HG02610 (cell line): ENCODE measurements at regions not wholly inside any gene's neighbourhood (a gene's known extent, or its start where the extent isn't known, plus 50 kb on each side); places are given as distances from the start of the nearest gene placed in this dataset.
"Not testable (repeated sequence)": the region's sequence is repeated elsewhere in the genome, so short reads cannot be mapped to it uniquely, and the experiment has no call there.

Experiments used
- ATAC-seq: cut with Tn5 transposase; IDR thresholded peaks from one replicate; pipeline ENCODE4 v1.9.1; 2021; ENCODE audit warnings: mild to moderate bottlenecking, moderate library complexity; ENCODE audit not compliant: unreplicated experiment

DNA sequence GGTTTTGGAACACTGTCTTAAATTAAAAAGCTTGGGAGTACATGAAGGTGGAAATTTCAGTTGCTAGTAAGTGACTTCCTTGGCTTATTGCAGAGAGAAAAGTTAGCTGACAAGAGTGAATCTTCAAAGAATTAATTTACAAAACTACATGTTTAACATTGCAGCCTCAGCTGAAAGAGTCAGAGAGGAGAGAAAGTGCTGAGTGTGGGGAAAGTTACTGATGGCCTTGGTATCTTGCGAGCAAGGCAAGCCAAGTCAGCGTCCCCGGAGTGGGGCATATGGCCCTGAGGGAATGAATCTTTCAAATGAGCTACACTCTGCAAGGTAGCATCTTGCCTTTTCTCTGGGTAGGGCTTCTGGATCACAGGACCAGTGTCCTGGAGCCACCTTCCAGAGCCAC is 131.3 kb downstream of the LPIN1 start:
- ATAC-seq = no peak

DNA sequence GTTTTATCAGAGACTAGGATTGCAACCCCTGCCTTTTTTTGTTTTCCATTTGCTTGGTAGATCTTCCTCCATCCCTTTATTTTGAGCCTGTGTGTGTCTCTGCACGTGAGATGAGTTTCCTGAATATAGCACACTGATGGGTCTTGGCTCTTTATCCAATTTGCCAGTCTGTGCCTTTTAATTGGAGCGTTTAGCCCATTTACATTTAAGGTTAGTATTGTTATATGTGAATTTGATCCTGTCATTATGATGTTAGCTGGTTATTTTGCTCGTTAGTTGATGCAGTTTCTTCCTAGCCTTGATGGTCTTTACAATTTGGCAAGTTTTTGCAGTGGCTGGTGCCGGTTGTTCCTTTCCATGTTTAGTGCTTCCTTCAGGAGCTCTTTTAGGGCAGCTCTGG is 138.8 kb downstream of the LPIN1 start:
- ATAC-seq = not testable (repeated sequence)

- not testable (repeated sequence) for ATAC-seq
These were observed 140.5 kb downstream of the LPIN1 start for GRCh38 chr2:11886899-11887298.

DNA sequence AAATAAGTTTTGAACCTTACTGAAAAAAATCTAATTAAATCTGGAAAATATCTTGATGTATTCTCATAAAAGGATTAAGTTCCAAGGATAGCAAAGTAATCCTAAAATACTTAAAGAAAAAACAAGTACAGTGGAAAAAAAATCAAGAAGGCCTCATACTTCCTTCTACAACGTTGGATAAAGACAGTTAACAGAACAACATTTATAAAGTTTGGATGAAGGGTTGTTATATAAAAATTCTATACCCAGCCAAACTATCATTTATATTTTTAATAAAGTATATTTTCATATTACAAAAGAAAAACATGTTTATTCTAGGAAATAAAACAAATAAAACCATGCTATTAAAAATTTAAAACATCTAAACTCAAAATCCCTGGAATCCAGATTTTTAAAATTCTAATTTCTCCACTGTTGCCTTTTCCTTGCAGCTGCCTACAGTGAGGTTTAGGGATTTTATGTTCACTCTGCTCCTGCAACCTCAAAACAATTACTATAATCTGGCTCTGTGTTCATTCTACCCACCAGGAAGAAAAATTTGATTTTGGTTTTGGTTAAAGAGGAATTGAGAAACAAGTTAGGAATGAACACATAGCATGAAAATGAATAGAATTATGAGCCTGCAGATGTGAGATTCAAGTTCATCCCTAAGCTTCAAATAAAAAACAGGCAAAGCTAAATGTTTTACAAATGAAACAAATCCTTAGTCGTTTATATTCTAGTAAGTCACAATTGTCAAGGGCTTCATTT is 142.8 kb downstream of the LPIN1 start:
- ATAC-seq = no peak

- no peak for ATAC-seq
These were observed 143.4 kb downstream of the LPIN1 start for GRCh38 chr2:11889854-11890253.

- no peak for ATAC-seq
These were observed 144.6 kb downstream of the LPIN1 start for GRCh38 chr2:11891028-11891427.

GRCh38 chr2:11891671-11892440 is 145.4 kb downstream of the LPIN1 start:
- no peak for ATAC-seq

DNA sequence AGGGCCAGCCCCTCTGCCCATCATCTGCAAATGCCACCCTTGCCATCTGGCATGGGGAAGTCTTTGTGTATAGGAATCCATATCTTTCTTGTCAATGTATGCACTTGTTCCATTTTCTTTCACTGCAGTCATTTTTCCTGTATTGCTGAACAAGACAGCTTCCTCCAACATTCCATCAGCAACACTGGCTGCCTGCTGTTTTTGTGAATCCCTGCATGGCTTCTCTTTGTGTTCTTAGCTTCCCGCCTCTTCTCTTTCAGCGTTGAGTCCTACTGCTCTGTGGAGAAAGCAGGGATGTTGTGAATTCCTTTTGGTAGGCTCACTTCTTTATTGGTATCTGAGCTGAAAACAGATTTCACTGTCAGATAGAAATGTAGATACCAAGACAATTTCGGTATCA is 150.0 kb downstream of the LPIN1 start:
- ATAC-seq = no peak

GRCh38 chr2:11898576-11898975 is 152.1 kb downstream of the LPIN1 start:
- ATAC-seq = no peak

DNA sequence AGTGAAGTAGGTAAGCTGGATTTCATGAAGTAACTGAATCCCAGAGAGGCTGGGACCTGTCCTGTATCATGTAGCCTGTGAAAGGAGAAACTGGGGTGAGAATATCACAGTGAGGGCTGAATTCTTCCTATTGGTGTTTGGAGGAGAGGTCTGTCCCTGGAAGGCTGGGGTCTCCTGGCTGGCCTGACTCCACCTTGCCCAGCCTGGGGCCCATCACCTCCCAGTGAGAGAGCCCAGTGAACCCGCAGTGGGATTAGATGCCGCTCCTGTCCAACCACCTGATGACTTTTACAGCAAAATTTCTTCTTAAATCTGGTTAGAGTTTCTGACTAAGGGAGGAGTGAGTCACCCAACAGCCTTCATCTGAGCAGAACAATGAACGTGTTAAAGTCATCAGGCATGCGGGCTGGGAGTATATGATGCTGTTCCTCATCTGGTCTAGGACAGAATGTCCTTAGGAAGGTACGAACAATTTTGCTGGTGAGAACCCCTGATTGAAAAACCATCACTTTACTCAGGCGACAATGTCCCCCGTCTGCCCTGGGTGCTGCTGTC is 152.9 kb downstream of the LPIN1 start:
- no peak for ATAC-seq

GRCh38 chr2:11900891-11901290 is 154.5 kb downstream of the LPIN1 start:
- not testable (repeated sequence) for ATAC-seq

DNA sequence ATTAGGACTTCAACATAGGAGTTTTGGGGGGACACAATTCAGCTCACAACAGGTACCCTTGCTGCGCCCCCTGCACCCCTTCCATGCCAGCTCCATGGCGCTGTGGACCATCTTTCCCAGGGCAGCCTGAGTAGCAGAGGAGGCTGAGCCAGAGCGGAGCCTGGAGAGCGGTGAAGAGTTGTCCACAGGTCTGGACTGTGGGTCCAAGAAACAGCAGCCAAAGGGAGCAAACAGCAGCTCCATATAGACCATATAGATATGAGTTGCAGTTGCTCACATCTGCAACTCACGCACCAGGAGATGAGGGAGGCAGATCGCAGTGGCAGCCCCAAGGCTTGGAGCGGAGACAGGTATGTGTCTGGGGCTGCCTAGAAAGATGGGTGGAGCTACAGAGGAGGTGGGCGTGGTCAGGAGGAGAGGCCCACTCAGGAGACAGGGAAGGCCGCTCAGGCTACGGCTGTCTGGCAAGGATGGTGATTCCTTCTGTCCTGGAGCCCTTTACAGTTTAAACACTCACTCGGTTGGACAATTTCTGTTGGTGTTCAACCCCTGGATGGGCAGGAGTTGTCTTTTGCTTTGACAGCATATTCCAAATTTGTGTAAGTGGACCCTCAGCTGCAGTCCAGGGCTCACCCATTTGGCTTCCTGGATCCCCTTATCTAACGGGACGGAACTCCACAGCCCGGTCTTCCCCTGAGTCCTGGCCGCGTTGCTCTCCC is 155.1 kb downstream of the LPIN1 start:
- no peak for ATAC-seq

GRCh38 chr2:11903085-11903606 is 156.7 kb downstream of the LPIN1 start:
- no peak for ATAC-seq

DNA sequence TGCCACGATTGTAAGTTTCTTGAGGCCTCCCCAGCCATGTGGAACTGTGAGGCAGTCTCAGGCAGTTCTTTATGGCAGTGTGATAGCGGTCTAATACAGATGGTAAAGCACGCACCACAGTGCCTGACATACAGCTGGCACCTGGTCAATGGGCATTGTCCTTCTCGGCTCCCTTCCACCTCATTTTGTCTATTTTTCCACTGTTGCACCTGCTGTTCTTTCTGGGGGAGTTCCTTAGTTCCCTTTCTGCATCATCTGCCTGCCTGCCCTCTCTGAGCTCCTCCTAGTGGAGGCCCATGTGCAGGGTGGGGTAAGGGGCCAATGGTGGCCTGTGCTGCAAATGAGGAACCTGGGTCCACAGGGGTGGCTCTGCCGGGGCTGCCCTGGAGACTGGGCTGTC is 157.6 kb downstream of the LPIN1 start:
- ATAC-seq = peak; percentile 83

GRCh38 chr2:11904941-11905340 is 158.5 kb downstream of the LPIN1 start:
- no peak for ATAC-seq

GRCh38 chr2:11907190-11907589 is 160.8 kb downstream of the LPIN1 start:
- no peak for ATAC-seq

DNA sequence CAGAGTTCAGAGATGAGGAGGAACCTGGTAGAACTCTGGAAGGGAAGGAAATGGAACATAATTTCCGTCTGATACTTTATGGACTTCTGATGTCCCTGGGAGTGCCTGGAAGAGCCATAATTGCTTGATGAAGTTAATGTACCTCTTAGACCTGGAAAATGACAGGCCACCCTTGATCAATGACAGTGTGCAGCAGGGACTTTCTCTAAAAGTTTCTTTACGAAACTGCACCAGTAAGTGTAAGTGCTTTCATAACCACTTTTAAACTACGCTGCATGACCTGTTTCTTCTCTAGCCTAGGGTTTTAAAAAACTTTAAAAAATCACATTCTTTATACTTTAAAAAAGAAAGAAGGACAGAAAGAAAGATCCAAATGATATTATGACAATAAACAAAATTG is 164.5 kb downstream of the LPIN1 start:
- ATAC-seq = peak; percentile 59

DNA sequence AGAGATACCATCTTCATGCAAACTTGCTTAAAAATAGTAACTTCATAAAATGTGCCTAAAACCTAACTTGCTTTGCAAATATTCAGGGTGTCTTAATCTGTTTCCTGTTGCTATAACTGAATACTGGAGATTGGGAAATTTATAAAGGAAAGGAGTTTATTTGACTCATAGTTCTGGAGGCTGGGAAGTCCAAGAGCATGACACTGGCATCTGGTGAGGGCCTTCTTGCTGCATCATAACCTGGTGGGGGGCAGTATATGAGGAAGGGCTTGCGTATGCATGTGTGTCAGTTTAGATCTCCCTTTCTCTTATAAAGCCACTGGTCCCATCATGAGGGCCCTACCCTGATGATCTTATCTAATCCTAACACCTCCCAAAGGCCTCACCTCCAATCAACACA is 166.5 kb downstream of the LPIN1 start:
- no peak for ATAC-seq

DNA sequence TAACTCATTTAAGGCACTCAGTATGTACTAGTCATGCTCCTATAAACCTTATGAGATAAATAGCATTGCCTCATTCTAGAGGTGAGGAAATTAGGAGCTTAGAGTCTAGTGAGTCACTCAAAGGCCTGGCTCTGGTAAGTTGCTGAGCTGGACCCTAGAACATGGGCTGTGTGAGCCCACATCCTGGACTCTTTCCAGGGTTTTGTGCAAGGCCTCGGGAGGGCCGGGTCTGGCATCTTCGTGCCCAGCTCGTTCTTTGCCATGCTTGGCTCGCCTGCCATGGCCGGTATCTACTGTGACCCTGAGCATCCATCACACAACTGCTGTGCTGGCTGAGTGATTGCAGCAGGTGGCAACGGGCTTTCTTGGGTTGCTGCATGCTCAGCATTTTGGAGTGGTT is 168.0 kb downstream of the LPIN1 start:
- no peak for ATAC-seq

DNA sequence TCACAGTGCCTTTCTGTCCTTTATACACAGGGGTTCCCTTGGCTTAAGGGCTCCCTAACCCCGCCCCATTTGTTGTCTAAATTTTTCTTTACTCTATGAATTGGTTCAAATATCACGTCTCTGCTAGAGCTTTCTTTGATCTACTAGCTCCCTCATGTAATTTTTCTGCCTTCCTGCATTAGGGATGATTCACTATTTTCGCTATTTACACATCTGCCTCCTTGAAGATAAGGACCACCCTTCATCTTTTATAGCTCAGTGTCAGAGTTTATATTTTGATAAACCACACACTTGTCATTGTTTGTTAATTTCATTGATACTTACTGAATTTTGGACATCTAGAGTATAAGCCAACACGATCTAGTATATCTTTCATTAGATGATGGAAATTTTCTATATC is 169.2 kb downstream of the LPIN1 start:
- ATAC-seq = no peak

GRCh38 chr2:11919953-11920352 is 173.5 kb downstream of the LPIN1 start:
- no peak for ATAC-seq
